Fibroblast of lung (primary cell): ENCODE measurements at regions not wholly inside any gene's neighbourhood (a gene's known extent, or its start where the extent isn't known, plus 50 kb on each side); places are given as distances from the start of the nearest gene placed in this dataset.
"Not testable (repeated sequence)": the region's sequence is repeated elsewhere in the genome, so short reads cannot be mapped to it uniquely, and the experiment has no call there.

Source experiments
- EZH2 ChIP-seq: IDR thresholded peaks from 2 replicates; pipeline ENCODE4 v1.5.1; 2012; ENCODE audit warnings: low read length, control low read depth, mild to moderate bottlenecking; ENCODE audit errors: missing control alignments
- TF ChIP-seq, protein P1 (sequence below), 2 donors: IDR thresholded peaks in 1 of 2; conservative IDR thresholded peaks in 1 of 2; 1 replicate in 1 of 2; 2 replicates in 1 of 2; pipeline ENCODE4 v1.5.1; 2011 to 2012; ENCODE audit warnings: low read length in 2 of 2, control low read depth in 1 of 2, inconsistent platforms in 1 of 2, low read depth in 1 of 2, mild to moderate bottlenecking in 1 of 2

DNA sequence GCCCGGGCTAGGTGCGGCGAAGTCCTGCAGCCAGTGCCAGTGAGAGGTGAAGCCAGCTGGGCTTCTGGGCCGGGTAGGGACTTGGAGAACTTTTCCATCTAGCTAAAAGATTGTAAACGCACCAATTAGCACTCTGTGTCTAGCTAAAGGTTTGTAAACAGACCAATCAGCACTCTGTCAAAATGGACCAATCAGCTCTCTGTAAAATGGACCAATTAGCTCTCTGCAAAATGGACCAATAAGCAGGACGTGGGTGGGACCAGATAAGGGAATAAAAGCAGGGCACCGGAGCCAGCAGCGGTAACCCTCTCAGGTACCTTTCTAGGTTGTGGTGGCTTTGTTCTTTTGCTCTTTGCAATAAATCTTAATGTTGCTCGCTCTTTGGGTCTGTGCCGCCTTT lies 195.1 kb downstream of the ANKRD30BL start:
- TF ChIP-seq, protein P1, sequence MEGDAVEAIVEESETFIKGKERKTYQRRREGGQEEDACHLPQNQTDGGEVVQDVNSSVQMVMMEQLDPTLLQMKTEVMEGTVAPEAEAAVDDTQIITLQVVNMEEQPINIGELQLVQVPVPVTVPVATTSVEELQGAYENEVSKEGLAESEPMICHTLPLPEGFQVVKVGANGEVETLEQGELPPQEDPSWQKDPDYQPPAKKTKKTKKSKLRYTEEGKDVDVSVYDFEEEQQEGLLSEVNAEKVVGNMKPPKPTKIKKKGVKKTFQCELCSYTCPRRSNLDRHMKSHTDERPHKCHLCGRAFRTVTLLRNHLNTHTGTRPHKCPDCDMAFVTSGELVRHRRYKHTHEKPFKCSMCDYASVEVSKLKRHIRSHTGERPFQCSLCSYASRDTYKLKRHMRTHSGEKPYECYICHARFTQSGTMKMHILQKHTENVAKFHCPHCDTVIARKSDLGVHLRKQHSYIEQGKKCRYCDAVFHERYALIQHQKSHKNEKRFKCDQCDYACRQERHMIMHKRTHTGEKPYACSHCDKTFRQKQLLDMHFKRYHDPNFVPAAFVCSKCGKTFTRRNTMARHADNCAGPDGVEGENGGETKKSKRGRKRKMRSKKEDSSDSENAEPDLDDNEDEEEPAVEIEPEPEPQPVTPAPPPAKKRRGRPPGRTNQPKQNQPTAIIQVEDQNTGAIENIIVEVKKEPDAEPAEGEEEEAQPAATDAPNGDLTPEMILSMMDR (conservative IDR thresholded peaks at IDR 0.05 in 1 of 2, IDR thresholded peaks at IDR 0.05 in 1 of 2; ENCODE audit: low read depth in 1 of 2, low read length in 2 of 2) = not testable (repeated sequence)
- TF ChIP-seq EZH2 = not testable (repeated sequence)
